Common myeloid progenitor, CD34-positive (primary cell): ENCODE measurements at regions not wholly inside any gene's neighbourhood (a gene's known extent, or its start where the extent isn't known, plus 50 kb on each side); places are given as distances from the start of the nearest gene placed in this dataset.

ENCODE experiments used
- CTCF ChIA-PET: fragments of 350-600 bp; sonication (Branson Sonifier 250); formaldehyde crosslinking; loops from one replicate; lab custom pipeline; 2021; ENCODE audit warnings: antibody characterized with exemption; lab: Charles Lee
- POLR2A ChIA-PET: fragments of 350-600 bp; sonication (Branson Sonifier 250); formaldehyde crosslinking; loops from one replicate; lab custom pipeline; 2021; ENCODE audit warnings: antibody characterized with exemption; lab: Charles Lee
- DNase-seq, 3 donors: peaks; one replicate each; pipeline versions ENCODE4 v3.0.0 to v3.0.0-alpha.2; 2013
- H3K27ac ChIP-seq, 2 experiments: 1 replicate in 1 of 2; 2 replicates in 1 of 2; pipeline ENCODE4 v1.7.0; 2013; ENCODE audit warnings: inconsistent platforms in 2 of 2, low read length in 2 of 2, mild to moderate bottlenecking in 2 of 2, low read depth in 1 of 2, moderate library complexity in 1 of 2; ENCODE audit not compliant: severe bottlenecking in 2 of 2, insufficient read depth in 1 of 2, poor library complexity in 1 of 2
- H3K27me3 ChIP-seq, 5 experiments: replicated peaks in 2 of 5; 1 replicate in 3 of 5; 2 replicates in 2 of 5; pipeline versions ENCODE4 v1.6.1 to v1.7.0; 2013; ENCODE audit warnings: low read length in 4 of 5, mild to moderate bottlenecking in 2 of 5, moderate library complexity in 2 of 5, inconsistent platforms in 1 of 5; ENCODE audit not compliant: insufficient read depth in 5 of 5, control insufficient read depth in 4 of 5
- H3K36me3 ChIP-seq, 4 experiments: 1 replicate in 2 of 4; 2 replicates in 2 of 4; pipeline versions ENCODE4 v1.6.1 to v1.7.0; 2013; ENCODE audit warnings: low read length in 3 of 4, control low read depth in 1 of 4, mild to moderate bottlenecking in 1 of 4; ENCODE audit not compliant: control insufficient read depth in 4 of 4, insufficient read depth in 4 of 4
- H3K4me1 ChIP-seq, 4 experiments: 1 replicate in 3 of 4; 2 replicates in 1 of 4; pipeline versions ENCODE4 v1.6.1 to v1.7.1; 2013; ENCODE audit warnings: low read length in 3 of 4, mild to moderate bottlenecking in 3 of 4, control low read depth in 1 of 4, inconsistent platforms in 1 of 4, moderate library complexity in 1 of 4; ENCODE audit not compliant: control insufficient read depth in 4 of 4, insufficient read depth in 4 of 4; ENCODE audit errors: control extremely low read depth in 1 of 4
- H3K4me3 ChIP-seq, 7 experiments: 1 replicate in 4 of 7; 2 replicates in 3 of 7; pipeline versions ENCODE4 v1.5.1 to v1.7.0; 2013; ENCODE audit warnings: mild to moderate bottlenecking in 7 of 7, low read length in 6 of 7, moderate library complexity in 6 of 7, inconsistent platforms in 2 of 7, low read depth in 2 of 7, control low read depth in 1 of 7; ENCODE audit not compliant: insufficient read depth in 4 of 7, control insufficient read depth in 1 of 7; ENCODE audit errors: extremely low read depth in 1 of 7
- H3K9me3 ChIP-seq, 5 experiments: 1 replicate in 4 of 5; 2 replicates in 1 of 5; pipeline versions ENCODE4 v1.6.1 to v1.7.1; 2013; ENCODE audit warnings: low read length in 4 of 5, mild to moderate bottlenecking in 2 of 5, inconsistent platforms in 1 of 5, low read depth in 1 of 5, moderate library complexity in 1 of 5; ENCODE audit not compliant: control insufficient read depth in 4 of 5, insufficient read depth in 2 of 5; ENCODE audit errors: control extremely low read depth in 1 of 5
- WGBS: methylation state at CpG from one replicate; pipeline ENCODE4 v1.1.5; 2013; ENCODE audit not compliant: insufficient coverage; 5-methylcytosine and 5-hydroxymethylcytosine counted together

GRCh38 chr1:198856601-198857000 lies 217.8 kb downstream of the PTPRC start:
- Histone ChIP-seq H3K27me3 (no peaks in the 10 kb centered on the region), H3K9me3 (peaks cover 0 to 1% (median 0%) of the 10 kb centered on the region in 5 experiments), H3K4me3 (no peak overlapping the region), H3K36me3 (peaks cover 9 to 54% (median 32%) of the 10 kb centered on the region in 4 experiments), H3K4me1 (no peaks in the 10 kb centered on the region), H3K27ac (no peak overlapping the region)
- CTCF ChIA-PET: no interaction called here
- DNase-seq: no peak
- 100% methylated on average over 1 of the region's 2 CpGs for WGBS
- POLR2A ChIA-PET: no interaction called here

- Histone ChIP-seq H3K9me3 (peaks cover 0 to 1% (median 0%) of the 10 kb centered on the region in 5 experiments), H3K27me3 (no peaks in the 10 kb centered on the region), H3K4me1 (no peaks in the 10 kb centered on the region), H3K4me3 (no peak overlapping the region), H3K36me3 (peaks cover 9 to 55% (median 32%) of the 10 kb centered on the region in 4 experiments), H3K27ac (no peak overlapping the region)
- CTCF ChIA-PET: interaction anchor here (0.6 kb wide), 1 partner anchor 299 kb away, joined by 3 read pairs; no protein-coding TSS in a partner anchor
- 100% methylated on average over 1 of the region's 2 CpGs for WGBS
- POLR2A ChIA-PET: no interaction called here
- DNase-seq: no peak
Measured at GRCh38 chr1:198858033-198858432, 219.2 kb downstream of the PTPRC start.

- no peak for DNase-seq
- no peaks in the 10 kb centered on the region for H3K27me3 ChIP-seq
- H3K27ac ChIP-seq: no peak overlapping the region
- no CpG with 5 or more reads among the region's 2 CpGs for WGBS
- peaks cover 7 to 46% (median 25%) of the 10 kb centered on the region in 4 experiments for H3K36me3 ChIP-seq
- CTCF ChIA-PET: no interaction called here
- no peak overlapping the region for H3K4me3 ChIP-seq
- POLR2A ChIA-PET: no interaction called here
- H3K9me3 ChIP-seq: peaks cover 0 to 1% (median 0%) of the 10 kb centered on the region in 5 experiments
- no peaks in the 10 kb centered on the region for H3K4me1 ChIP-seq
Measured at GRCh38 chr1:198860371-198860770, 221.5 kb downstream of the PTPRC start.

GRCh38 chr1:198861636-198862035 lies 222.8 kb downstream of the PTPRC start:
- Histone ChIP-seq H3K27ac (no peak overlapping the region), H3K27me3 (no peaks in the 10 kb centered on the region), H3K36me3 (peaks cover 7 to 36% (median 23%) of the 10 kb centered on the region in 4 experiments), H3K9me3 (peaks cover 0 to 1% (median 0%) of the 10 kb centered on the region in 5 experiments), H3K4me3 (no peak overlapping the region), H3K4me1 (no peaks in the 10 kb centered on the region)
- DNase-seq: no peak
- POLR2A ChIA-PET: no interaction called here
- WGBS: no CpG with 5 or more reads among the region's 2 CpGs
- CTCF ChIA-PET: no interaction called here

- POLR2A ChIA-PET: no interaction called here
- WGBS: no CpG with 5 or more reads among the region's 4 CpGs
Measured at GRCh38 chr1:198864695-198865094, 225.9 kb downstream of the PTPRC start.

GRCh38 chr1:198865319-198865718 lies 226.5 kb downstream of the PTPRC start:
- Histone ChIP-seq H3K36me3 (peaks cover 2 to 18% (median 4%) of the 10 kb centered on the region in 4 experiments), H3K27ac (no peak overlapping the region)
- POLR2A ChIA-PET: no interaction called here

More at GRCh38 chr1:198864695-198865094, 225.9 kb downstream of the PTPRC start:
- Histone ChIP-seq H3K4me1 (no peaks in the 10 kb centered on the region), H3K4me3 (no peak overlapping the region), H3K27me3 (no peaks in the 10 kb centered on the region), H3K27ac (no peak overlapping the region), H3K36me3 (peaks cover 2 to 18% (median 5%) of the 10 kb centered on the region in 4 experiments), H3K9me3 (no peaks in the 10 kb centered on the region)
- DNase-seq: no peak
- CTCF ChIA-PET: interaction anchor here (0.8 to 1.6 kb wide), 2 partner anchors 13 to 377 kb away, joined by 3 to 4 read pairs; no protein-coding TSS in a partner anchor

GRCh38 chr1:198867182-198867581 lies 228.3 kb downstream of the PTPRC start:
- Histone ChIP-seq H3K36me3 (peaks cover 3 to 24% (median 6%) of the 10 kb centered on the region in 4 experiments), H3K9me3 (peaks cover 0 to 7% (median under 1%) of the 10 kb centered on the region in 5 experiments), H3K27ac (no peak overlapping the region), H3K4me3 (no peak overlapping the region), H3K4me1 (no peaks in the 10 kb centered on the region), H3K27me3 (no peaks in the 10 kb centered on the region)
- ChIA-PET POLR2A (no interaction called here), CTCF (no interaction called here)
- 100% methylated on average over 1 of the region's 6 CpGs for WGBS
- DNase-seq: no peak

More at GRCh38 chr1:198865319-198865718, 226.5 kb downstream of the PTPRC start:
- no peaks in the 10 kb centered on the region for H3K27me3 ChIP-seq
- H3K9me3 ChIP-seq: no peaks in the 10 kb centered on the region
- WGBS: no CpG with 5 or more reads among the region's 2 CpGs
- H3K4me1 ChIP-seq: no peaks in the 10 kb centered on the region
- H3K4me3 ChIP-seq: no peak overlapping the region
- DNase-seq: no peak
- CTCF ChIA-PET: interaction anchor here (1.6 kb wide), 1 partner anchor 377 kb away, joined by 4 read pairs; no protein-coding TSS in a partner anchor
